GM03348 (cell line): ENCODE measurements at regions not wholly inside any gene's neighbourhood (a gene's known extent, or its start where the extent isn't known, plus 50 kb on each side); places are given as distances from the start of the nearest gene placed in this dataset.
"Not testable (repeated sequence)": the region's sequence is repeated elsewhere in the genome, so short reads cannot be mapped to it uniquely, and the experiment has no call there.

Experiments used
- DNase-seq: peaks from one replicate; pipeline ENCODE4 v3.0.0; 2012; ENCODE audit warnings: low spot score

- DNase-seq, result no peak
Measured at GRCh38 chr13:82202398-82202797, 1679.9 kb downstream of the SLITRK1 start.

GRCh38 chr13:82196087-82196486 is 1686.2 kb downstream of the SLITRK1 start:
- no peak for DNase-seq

GRCh38 chr13:82187227-82187626 is 1695.0 kb downstream of the SLITRK1 start:
- no peak for DNase-seq

- no peak for DNase-seq
Measured at GRCh38 chr13:82176751-82177150, 1705.5 kb downstream of the SLITRK1 start.

GRCh38 chr13:82165396-82166174 is 1716.7 kb downstream of the SLITRK1 start:
- DNase-seq, result no peak

GRCh38 chr13:82164780-82165395 is 1717.4 kb downstream of the SLITRK1 start:
- DNase-seq, result not testable (repeated sequence)

- no peak for DNase-seq
Measured at GRCh38 chr13:82147526-82147925, 1734.7 kb downstream of the SLITRK1 start.

- DNase-seq, result no peak
Measured at GRCh38 chr13:82136880-82137279, 1745.4 kb downstream of the SLITRK1 start.

- no peak for DNase-seq
Measured at GRCh38 chr13:82129281-82129680, 1753.0 kb downstream of the SLITRK1 start.

- DNase-seq, result no peak
Measured at GRCh38 chr13:82118589-82118988, 1763.7 kb downstream of the SLITRK1 start.

- no peak for DNase-seq
Measured at GRCh38 chr13:82116422-82116989, 1765.8 kb downstream of the SLITRK1 start.

GRCh38 chr13:82115391-82115790 is 1766.9 kb downstream of the SLITRK1 start:
- DNase-seq, result no peak

- no peak for DNase-seq
Measured at GRCh38 chr13:82096256-82096655, 1755.3 kb upstream of the SPRY2 start.

- no peak for DNase-seq
Measured at GRCh38 chr13:82092312-82092711, 1751.4 kb upstream of the SPRY2 start.

- DNase-seq, result no peak
Measured at GRCh38 chr13:82088781-82089180, 1747.9 kb upstream of the SPRY2 start.

GRCh38 chr13:82076496-82076895 is 1735.6 kb upstream of the SPRY2 start:
- DNase-seq, result no peak

GRCh38 chr13:82070416-82070815 is 1729.5 kb upstream of the SPRY2 start:
- no peak for DNase-seq

- DNase-seq, result no peak
Measured at GRCh38 chr13:82062772-82063171, 1721.8 kb upstream of the SPRY2 start.

GRCh38 chr13:82058364-82058763 is 1717.4 kb upstream of the SPRY2 start:
- DNase-seq, result no peak

- DNase-seq, result not testable (repeated sequence)
Measured at GRCh38 chr13:82045316-82045715, 1704.4 kb upstream of the SPRY2 start.

GRCh38 chr13:82036602-82037001 is 1695.7 kb upstream of the SPRY2 start:
- no peak for DNase-seq

GRCh38 chr13:82011355-82011754 is 1670.4 kb upstream of the SPRY2 start:
- no peak for DNase-seq

GRCh38 chr13:82010780-82011179 is 1669.9 kb upstream of the SPRY2 start:
- DNase-seq, result no peak
